H1 (cell line): ENCODE measurements at regions not wholly inside any gene's neighbourhood (a gene's known extent, or its start where the extent isn't known, plus 50 kb on each side); places are given as distances from the start of the nearest gene placed in this dataset.

Source experiments
- CTCF ChIA-PET: fragments of 300-600 bp; sonication (Branson Sonifier 250); formaldehyde crosslinking; loops from one replicate; lab custom pipeline; 2021; ENCODE audit not compliant: partially characterized antibody; lab: Charles Lee
- POLR2A ChIA-PET: fragments of 300-600 bp; sonication (Branson Sonifier 250); formaldehyde crosslinking; loops from one replicate; lab custom pipeline; 2021; ENCODE audit warnings: inconsistent platforms; ENCODE audit not compliant: partially characterized antibody; lab: Charles Lee
- DNase-seq, 2 experiments: peaks; one replicate each; pipeline versions ENCODE4 v3.0.0 to v3.0.0-alpha.2; 2010 to 2022; ENCODE audit warnings: low spot score in 2 of 2, low read depth in 1 of 2, mixed read lengths in 1 of 2
- FAIRE-seq: peaks from 2 replicates; lab custom pipeline; 2011; peaks lifted over from hg19 to GRCh38; lab: Jason Lieb, UNC
- H2AFZ ChIP-seq: 2 replicates; pipeline ENCODE4 v1.8.1; 2012; ENCODE audit warnings: low read length, inconsistent platforms
- H2AK5ac ChIP-seq: 2 replicates; pipeline ENCODE4 v1.6.1; 2013; ENCODE audit warnings: low read depth, low read length
- H2BK120ac ChIP-seq: replicated peaks from 2 replicates; pipeline ENCODE3; 2013; ENCODE audit warnings: low read depth, low read length, inconsistent platforms
- H2BK12ac ChIP-seq: 2 replicates; pipeline ENCODE4 v1.6.1; 2013; ENCODE audit warnings: low read depth, low read length
- H2BK15ac ChIP-seq: 2 replicates; pipeline ENCODE4 v1.6.1; 2013; ENCODE audit warnings: low read length
- H2BK20ac ChIP-seq: 2 replicates; pipeline ENCODE4 v1.6.1; 2013; ENCODE audit warnings: low read length
- H2BK5ac ChIP-seq: 2 replicates; pipeline ENCODE4 v1.6.1; 2013; ENCODE audit warnings: low read depth, low read length
- H3K14ac ChIP-seq: 2 replicates; pipeline ENCODE4 v1.6.1; 2013; ENCODE audit warnings: inconsistent platforms; ENCODE audit not compliant: insufficient read length
- H3K18ac ChIP-seq: 2 replicates; pipeline ENCODE4 v1.6.1; 2013; ENCODE audit warnings: low read length; ENCODE audit errors: extremely low read depth
- H3K23ac ChIP-seq: 2 replicates; pipeline ENCODE4 v1.6.1; 2013; ENCODE audit warnings: inconsistent platforms; ENCODE audit not compliant: insufficient read length
- H3K23me2 ChIP-seq: 2 replicates; pipeline ENCODE4 v1.6.1; 2013; ENCODE audit warnings: low read depth, low read length
- H3K27ac ChIP-seq: 2 replicates; pipeline ENCODE4 v1.6.1; 2011; ENCODE audit warnings: low read depth, low read length, inconsistent platforms
- H3K27me3 ChIP-seq, 4 experiments: replicated peaks in 1 of 4; 1 replicate in 1 of 4; 2 replicates in 3 of 4; pipeline versions ENCODE4 v1.6.1 to v1.8.1; 2011 to 2013; ENCODE audit warnings: low read length in 3 of 4, mild to moderate bottlenecking in 3 of 4, inconsistent platforms in 2 of 4, mixed read lengths in 2 of 4, moderate library complexity in 1 of 4; ENCODE audit not compliant: control insufficient read depth in 3 of 4, insufficient read depth in 3 of 4; ENCODE audit errors: extremely low read depth in 1 of 4
- H3K36me3 ChIP-seq, 4 experiments: 2 replicates each; pipeline versions ENCODE4 v1.6.1 to v1.8.1; 2011 to 2013; ENCODE audit warnings: mild to moderate bottlenecking in 4 of 4, low read length in 3 of 4, moderate library complexity in 2 of 4, control low read depth in 1 of 4, inconsistent platforms in 1 of 4; ENCODE audit not compliant: insufficient read depth in 4 of 4, control insufficient read depth in 2 of 4
- H3K4ac ChIP-seq: replicated peaks from 2 replicates; pipeline ENCODE3; 2013; ENCODE audit warnings: low read length, low read depth, mixed read lengths, inconsistent platforms; ENCODE audit not compliant: insufficient read length
- H3K4me1 ChIP-seq, 4 experiments: replicated peaks in 1 of 4; 1 replicate in 1 of 4; 2 replicates in 3 of 4; pipeline versions ENCODE4 v1.6.1 to v1.8.1; 2011 to 2013; ENCODE audit warnings: low read length in 3 of 4, inconsistent platforms in 2 of 4, mixed read lengths in 1 of 4; ENCODE audit not compliant: insufficient read depth in 4 of 4, control insufficient read depth in 3 of 4
- H3K4me2 ChIP-seq, 2 experiments: 2 replicates each; pipeline versions ENCODE4 v1.6.1 to v1.8.1; 2011 to 2013; ENCODE audit warnings: low read depth in 2 of 2, low read length in 2 of 2, control low read depth in 1 of 2, inconsistent platforms in 1 of 2, mild to moderate bottlenecking in 1 of 2; ENCODE audit not compliant: insufficient read depth in 1 of 2
- H3K4me3 ChIP-seq, 4 experiments: fragments of 200-600, 300-600 bp in 1 of 4; sonication (generic), shearing (Covaris generic), sonication (Bioruptor Twin) in 1 of 4; 2 replicates each; pipeline versions ENCODE4 v1.5.1 to v1.8.1; 2011 to 2016; ENCODE audit warnings: low read length in 4 of 4, low read depth in 3 of 4, control low read depth in 2 of 4, inconsistent platforms in 2 of 4, mild to moderate bottlenecking in 2 of 4, mixed read lengths in 1 of 4, moderate library complexity in 1 of 4; ENCODE audit not compliant: insufficient read depth in 2 of 4; ENCODE audit errors: extremely low read depth in 1 of 4
- H3K56ac ChIP-seq: replicated peaks from 2 replicates; pipeline ENCODE3; 2013; ENCODE audit warnings: low read depth, mild to moderate bottlenecking, mixed read lengths, low read length, inconsistent platforms; ENCODE audit not compliant: insufficient read length
- H3K79me1 ChIP-seq: 2 replicates; pipeline ENCODE4 v1.6.1; 2013; ENCODE audit warnings: low read depth, low read length, control low read depth
- H3K79me2 ChIP-seq, 2 experiments: 2 replicates each; pipeline versions ENCODE4 v1.6.1 to v1.8.1; 2012 to 2013; ENCODE audit warnings: low read length in 2 of 2, mild to moderate bottlenecking in 2 of 2, inconsistent platforms in 1 of 2; ENCODE audit not compliant: insufficient read depth in 2 of 2, control insufficient read depth in 1 of 2
- H3K9ac ChIP-seq, 4 experiments: replicated peaks in 1 of 4; 1 replicate in 1 of 4; 2 replicates in 3 of 4; pipeline versions ENCODE4 v1.6.1 to v1.8.1; 2011 to 2013; ENCODE audit warnings: low read depth in 3 of 4, low read length in 3 of 4, control low read depth in 2 of 4, mild to moderate bottlenecking in 2 of 4, moderate library complexity in 2 of 4, inconsistent platforms in 1 of 4; ENCODE audit errors: extremely low read depth in 1 of 4
- H3K9me3 ChIP-seq, 2 experiments: 2 replicates each; pipeline versions ENCODE4 v1.6.1 to v1.8.1; 2012 to 2013; ENCODE audit warnings: mild to moderate bottlenecking in 2 of 2, moderate library complexity in 2 of 2, control low read depth in 1 of 2, inconsistent platforms in 1 of 2, low read depth in 1 of 2, low read length in 1 of 2, mixed read lengths in 1 of 2; ENCODE audit not compliant: insufficient read depth in 2 of 2
- H4K20me1 ChIP-seq, 2 experiments: replicated peaks in 1 of 2; 2 replicates each; pipeline versions ENCODE3 to v1.8.1; 2011 to 2013; ENCODE audit warnings: inconsistent platforms in 2 of 2, low read length in 2 of 2, mild to moderate bottlenecking in 1 of 2; ENCODE audit not compliant: insufficient read depth in 2 of 2, control insufficient read depth in 1 of 2
- H4K5ac ChIP-seq: 2 replicates; pipeline ENCODE4 v1.6.1; 2013; ENCODE audit warnings: low read length, low read depth, mixed read lengths, inconsistent platforms; ENCODE audit not compliant: insufficient read length
- H4K8ac ChIP-seq: 2 replicates; pipeline ENCODE4 v1.8.0; 2013; ENCODE audit warnings: mild to moderate bottlenecking, moderate library complexity, low read length, inconsistent platforms; ENCODE audit not compliant: insufficient read depth; ENCODE audit errors: extremely low read depth
- H4K91ac ChIP-seq: replicated peaks from 2 replicates; pipeline ENCODE3; 2013; ENCODE audit warnings: low read length, mixed read lengths, inconsistent platforms; ENCODE audit not compliant: insufficient read length
- BACH1 ChIP-seq: IDR thresholded peaks from 2 replicates; pipeline ENCODE4 v1.6.1; 2012; ENCODE audit warnings: low read length, improper control_type of control experiment
- CHD2 ChIP-seq: IDR thresholded peaks from 2 replicates; pipeline ENCODE4 v1.6.1; 2012; ENCODE audit warnings: low read length, improper control_type of control experiment
- E2F6 ChIP-seq: IDR thresholded peaks from 2 replicates; pipeline ENCODE4 v1.6.1; 2012; ENCODE audit warnings: inconsistent platforms
- EGR1 ChIP-seq: IDR thresholded peaks from 2 replicates; pipeline ENCODE4 v1.6.1; 2011; ENCODE audit warnings: low read depth, low read length, borderline replicate concordance
- GABPA ChIP-seq: IDR thresholded peaks from 2 replicates; pipeline ENCODE4 v1.6.1; 2011; ENCODE audit warnings: mild to moderate bottlenecking, low read length, moderate library complexity, borderline replicate concordance; ENCODE audit not compliant: insufficient read depth
- GTF2F1 ChIP-seq: IDR thresholded peaks from 2 replicates; pipeline ENCODE4 v1.6.1; 2012; ENCODE audit warnings: low read depth, low read length, improper control_type of control experiment, borderline replicate concordance
- NANOG ChIP-seq: IDR thresholded peaks from 2 replicates; pipeline ENCODE4 v1.6.1; 2011; ENCODE audit warnings: low read length, low read depth, mild to moderate bottlenecking, inconsistent platforms; ENCODE audit not compliant: insufficient read depth, poor library complexity, severe bottlenecking
- POLR2AphosphoS5 ChIP-seq: IDR thresholded peaks from 2 replicates; pipeline ENCODE4 v1.6.1; 2011; ENCODE audit warnings: low read depth, low read length
- RBBP5 ChIP-seq: IDR thresholded peaks from 2 replicates; pipeline ENCODE4 v1.7.1; 2012; ENCODE audit warnings: low read depth, mild to moderate bottlenecking, inconsistent platforms, low read length, moderate library complexity, borderline replicate concordance
- TAF7 ChIP-seq: optimal IDR thresholded peaks from 2 replicates; pipeline ENCODE3; 2011; ENCODE audit warnings: low read depth, mild to moderate bottlenecking, inconsistent platforms, low read length, moderate library complexity, borderline replicate concordance
- WGBS, 2 experiments: shearing (Covaris generic) in 1 of 2; methylation state at CpG; one replicate each; pipeline versions ENCODE4 v1.1.6 to v1.1.7; 2013 to 2015; ENCODE audit warnings: low lambda C conversion rate in 2 of 2, mixed read lengths in 2 of 2, inconsistent platforms in 1 of 2, low coverage in 1 of 2, missing lambda C conversion rate in 1 of 2; ENCODE audit not compliant: insufficient replicate concordance in 2 of 2, insufficient coverage in 1 of 2, insufficient read length in 1 of 2; ENCODE audit errors: extremely low coverage in 1 of 2, missing lambda C conversion rate in 1 of 2; 5-methylcytosine and 5-hydroxymethylcytosine counted together

GRCh38 chr1:63230722-63231121 lies 91.6 kb upstream of the FOXD3 start:
- Histone ChIP-seq H4K91ac (no peak overlapping the region), H2AK5ac (no peak overlapping the region), H3K79me2 (no peaks in the 10 kb centered on the region), H2BK12ac (no peak overlapping the region), H3K23ac (no peak overlapping the region), H2BK5ac (no peak overlapping the region), H2AFZ (no peak overlapping the region), H3K18ac (no peak overlapping the region), H3K23me2 (no peaks in the 10 kb centered on the region), H3K4me2 (no peak overlapping the region), H3K4me3 (no peak overlapping the region), H4K20me1 (no peaks in the 10 kb centered on the region), H3K14ac (no peak overlapping the region), H3K9me3 (no peaks in the 10 kb centered on the region), H3K27me3 (peaks cover 0 to 2% (median 0%) of the 10 kb centered on the region in 4 experiments; a peak in 1 of 7 replicates), H2BK20ac (no peak overlapping the region), H3K79me1 (no peaks in the 10 kb centered on the region), H3K36me3 (no peaks in the 10 kb centered on the region), H3K9ac (no peak overlapping the region), H4K8ac (no peak overlapping the region), H2BK120ac (no peak overlapping the region), H3K4ac (no peak overlapping the region), H4K5ac (no peak overlapping the region), H3K4me1 (no peaks in the 10 kb centered on the region), H3K27ac (no peak overlapping the region), H3K56ac (no peak overlapping the region), H2BK15ac (no peak overlapping the region)
- FAIRE-seq (no peak), DNase-seq (no peak)
- WGBS, 2 experiments = 92% methylated on average over 3 of the region's 3 CpGs; no CpG with 5 or more reads in 1 of the 2 experiments
- TF ChIP-seq BACH1 (no peak), EGR1 (no peak), E2F6 (no peak), RBBP5 (no peak), CHD2 (no peak), TAF7 (no peak), NANOG (no peak), GTF2F1 (no peak), GABPA (no peak), POLR2AphosphoS5 (no peak)
- POLR2A ChIA-PET = interaction anchor here (0.6 kb wide), 1 partner anchor 436 kb away, joined by 4 read pairs; no protein-coding TSS in a partner anchor
- CTCF ChIA-PET = interaction anchor here (0.6 to 2.0 kb wide), 6 partner anchors 13 to 267 kb away, joined by 3 to 14 read pairs (median 3); no protein-coding TSS in a partner anchor
